ENCODE measurements at regions not wholly inside any gene's neighbourhood (a gene's known extent, or its start where the extent isn't known, plus 50 kb on each side); places are given as distances from the start of the nearest gene placed in this dataset.
"Not testable (repeated sequence)": the region's sequence is repeated elsewhere in the genome, so short reads cannot be mapped to it uniquely, and the experiment has no call there.

DNA sequence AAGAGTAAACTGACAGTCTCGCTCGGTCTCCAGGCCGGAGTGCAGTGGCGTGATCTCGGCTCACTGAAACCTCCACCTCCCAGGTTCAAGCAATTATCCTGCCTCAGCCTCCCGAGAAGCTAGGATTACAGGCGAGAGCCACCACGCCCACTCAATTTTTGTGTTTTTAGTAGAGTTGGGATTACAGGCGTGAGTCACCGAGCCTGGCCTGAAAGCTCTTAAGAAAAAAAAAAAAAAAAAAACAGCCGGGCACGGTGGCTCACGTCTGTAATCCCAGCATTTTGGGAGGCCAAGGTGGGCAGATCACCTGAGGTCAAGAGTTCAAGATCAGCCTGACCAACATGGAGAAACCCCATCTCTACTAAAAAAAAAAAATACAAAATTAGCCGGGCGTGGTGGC lies 55.3 kb upstream of the THOC2 start:
- not testable (repeated sequence) for DNase-seq (ENCODE audit: low read depth in 2 of 2)

DNA sequence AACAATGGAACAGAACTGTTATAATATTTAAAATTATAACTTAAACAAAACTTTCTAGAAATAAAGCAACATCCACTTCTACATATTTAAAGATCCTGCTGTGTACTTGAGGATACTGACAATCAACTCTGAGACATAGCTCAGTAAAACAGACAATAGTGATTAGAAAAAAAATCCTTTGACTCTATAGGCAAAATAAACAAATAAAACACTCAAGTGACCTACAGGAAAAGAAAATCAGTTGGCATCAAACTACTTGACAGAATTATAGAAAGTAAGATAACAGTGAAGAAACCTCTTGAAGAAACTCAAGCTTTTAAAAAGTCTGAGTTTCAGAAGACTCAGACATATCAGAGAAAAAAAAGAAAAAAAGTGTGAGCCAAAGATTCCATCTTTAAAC lies 55.9 kb upstream of the THOC2 start:
- DNase-seq (ENCODE audit: low read depth in 2 of 2) = no peak

DNA sequence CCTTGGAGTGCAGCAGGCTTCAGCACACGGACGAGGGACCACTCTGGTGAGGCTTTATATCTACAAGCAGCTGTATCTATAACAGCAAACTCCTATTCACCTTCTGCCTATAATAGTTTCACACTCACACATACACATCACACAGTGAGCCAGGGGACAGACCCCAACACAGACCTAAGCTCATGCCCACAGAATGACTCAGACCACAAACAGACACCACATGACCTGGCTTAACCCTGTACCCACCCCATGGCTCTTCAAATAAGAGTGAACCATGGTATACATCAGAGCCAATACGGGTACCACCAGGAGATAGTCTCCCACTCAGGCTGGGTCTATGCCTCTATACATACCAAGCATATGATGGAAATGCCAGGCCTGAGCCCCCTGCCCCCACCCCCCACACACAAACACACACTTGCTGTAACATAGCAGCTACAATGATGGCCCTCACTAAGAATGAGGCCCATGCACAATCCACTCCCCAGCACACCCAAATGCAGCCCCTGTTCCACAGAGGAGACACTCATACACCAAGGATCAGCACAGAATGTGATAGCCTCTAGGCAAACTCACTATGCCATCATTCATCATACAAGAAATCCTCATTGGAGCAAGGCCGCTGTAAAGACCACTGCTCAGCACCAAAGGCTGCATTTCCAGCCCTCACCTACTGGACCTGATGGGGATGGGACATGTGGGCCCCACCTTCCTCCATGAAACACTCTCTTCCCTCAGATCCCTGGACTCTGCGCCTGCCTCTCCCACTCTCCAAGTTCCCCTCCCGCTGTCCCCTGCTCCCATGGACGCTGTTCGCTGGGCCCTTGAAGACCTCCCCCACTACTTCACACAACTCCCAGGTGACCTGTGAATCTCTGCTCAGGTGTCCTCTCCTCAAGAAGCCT lies 62.1 kb upstream of the XIAP start:
- no peak for DNase-seq (ENCODE audit: low read depth in 2 of 2)

DNA sequence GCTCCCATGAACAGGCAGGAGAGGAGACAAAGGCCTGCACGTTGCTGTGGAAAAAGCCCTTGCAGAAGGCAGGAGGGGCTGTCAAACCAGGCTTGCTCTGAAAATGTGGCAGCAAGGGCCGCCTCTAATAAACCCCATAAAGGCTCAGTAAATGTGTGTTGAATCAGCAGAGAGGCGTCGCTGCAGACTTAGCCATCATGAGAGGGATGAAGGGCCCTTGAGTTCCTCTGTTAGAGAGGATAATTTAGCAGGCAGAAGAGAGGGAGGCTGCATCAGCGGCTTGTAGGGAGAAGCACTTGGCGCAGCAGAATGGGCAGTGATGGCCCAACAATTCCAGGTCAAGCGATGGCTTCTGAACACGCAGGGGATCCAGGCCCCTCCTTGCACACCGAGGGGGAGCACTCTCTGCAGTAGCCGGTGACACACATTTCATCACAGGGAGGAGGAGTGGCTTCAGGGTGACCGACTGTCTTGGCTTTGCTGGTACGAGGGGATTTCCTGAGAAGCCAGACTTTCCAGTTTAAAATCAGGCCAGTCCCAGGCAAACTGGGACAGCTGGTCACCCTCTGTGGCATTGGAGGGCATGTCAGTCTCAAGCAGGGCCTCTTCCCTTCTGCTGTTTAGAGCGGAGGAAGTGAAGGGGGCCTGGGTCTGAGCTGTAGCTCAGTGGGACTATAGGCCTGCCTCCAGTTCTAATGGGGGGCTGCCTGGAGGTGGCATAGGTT lies 61.0 kb upstream of the XIAP start:
- not testable (repeated sequence) for DNase-seq (ENCODE audit: low read depth in 2 of 2)

DNA sequence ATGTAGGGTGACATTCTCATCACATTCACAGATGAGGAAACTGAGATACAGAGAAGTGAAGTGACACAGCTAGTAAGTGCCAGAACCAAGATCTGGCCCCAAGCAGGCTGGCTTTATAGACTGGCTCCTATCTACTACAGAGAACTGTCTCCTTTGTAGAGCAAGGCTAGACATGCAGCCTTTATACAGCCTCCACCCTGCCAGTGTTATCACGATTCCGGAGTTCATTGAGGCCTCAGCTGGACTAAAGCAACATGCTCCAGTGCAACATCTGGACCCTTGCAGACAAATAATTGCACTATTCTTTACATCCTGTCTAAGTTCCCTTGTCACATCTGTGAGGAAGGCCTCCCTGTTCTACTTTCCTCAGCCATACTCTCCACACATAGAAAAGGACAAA lies 58.0 kb upstream of the XIAP start:
- no peak for DNase-seq (ENCODE audit: low read depth in 2 of 2)

DNA sequence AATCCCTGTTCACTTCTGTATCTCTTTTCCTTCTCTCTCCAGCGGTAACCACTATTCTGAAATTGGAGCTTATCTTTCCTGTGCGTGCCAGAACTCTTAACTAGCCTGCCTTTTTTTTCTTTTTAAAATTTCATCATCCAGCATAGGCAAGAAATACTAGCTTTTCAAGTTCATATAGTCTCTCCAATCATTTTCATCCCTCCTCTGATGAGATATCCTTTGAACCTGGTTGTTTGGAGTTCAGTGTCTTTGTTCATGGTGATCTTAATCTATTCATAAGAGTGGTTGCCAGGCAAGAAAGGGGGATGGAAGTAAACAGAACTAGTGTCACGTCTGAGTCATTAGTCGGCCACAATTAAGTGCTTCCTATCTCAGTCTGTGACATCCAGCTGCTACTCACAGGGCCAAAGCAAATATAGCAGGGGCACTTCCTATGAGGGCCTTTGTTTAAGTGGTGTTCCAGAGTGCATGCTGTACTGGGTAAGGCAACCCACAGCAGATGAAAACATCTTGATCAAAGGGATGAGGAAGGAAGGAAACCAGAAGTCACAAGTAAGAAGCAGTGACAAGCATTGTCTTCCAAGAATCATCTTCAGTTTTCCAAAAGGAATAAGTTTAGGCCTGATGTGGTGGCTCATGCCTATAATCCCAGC lies 56.4 kb upstream of the XIAP start:
- DNase-seq (ENCODE audit: low read depth in 2 of 2) = peak in 1 of 2 donors; percentile 4

DNA sequence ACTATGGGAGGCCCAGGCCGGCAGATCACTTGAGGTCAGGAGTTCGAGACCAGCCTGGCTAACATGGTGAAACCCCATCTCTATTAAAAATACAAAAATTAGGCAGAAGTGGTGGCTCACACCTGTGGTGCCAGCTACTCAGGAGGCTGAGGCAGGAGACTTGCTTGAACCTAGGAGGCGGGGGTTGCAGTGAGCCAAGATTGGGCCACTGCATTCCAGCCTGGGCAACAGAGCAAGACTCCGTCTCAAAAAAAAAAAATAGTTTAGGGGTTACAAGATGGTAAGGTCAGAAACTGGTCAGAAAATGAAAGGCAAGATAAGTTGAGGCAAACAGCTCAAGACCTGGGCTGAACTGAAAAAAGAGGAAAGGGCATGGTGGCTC lies 55.9 kb upstream of the XIAP start:
- DNase-seq (ENCODE audit: low read depth in 2 of 2) = not testable (repeated sequence)

DNA sequence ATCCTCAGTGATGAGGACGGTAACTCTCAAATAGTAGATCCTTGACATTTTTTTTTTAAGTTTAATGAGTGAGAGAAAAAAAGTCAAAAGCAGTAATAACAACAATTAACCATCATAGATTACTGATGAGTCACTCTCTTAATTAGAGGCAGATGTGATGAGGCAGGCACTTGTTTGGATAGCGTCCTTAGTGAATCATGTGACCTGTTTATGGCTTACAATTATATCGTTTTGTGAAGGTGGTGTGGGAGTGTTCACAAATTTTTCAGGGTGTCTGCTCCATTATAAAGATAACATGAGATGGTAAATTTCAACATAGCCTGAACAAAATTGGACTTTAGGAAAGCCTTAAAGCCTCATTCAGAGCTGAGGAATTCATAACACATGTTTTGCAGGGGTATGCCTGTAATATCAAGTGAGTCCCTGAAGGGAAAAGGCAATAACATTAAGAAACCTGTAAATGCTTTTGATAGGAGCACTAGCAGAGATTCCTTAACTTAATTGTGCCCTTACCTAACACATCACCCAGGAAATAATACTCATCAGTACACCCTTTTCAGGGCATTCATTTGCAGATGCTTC lies 51.9 kb upstream of the XIAP start:
- DNase-seq (ENCODE audit: low read depth in 2 of 2) = no peak

DNA sequence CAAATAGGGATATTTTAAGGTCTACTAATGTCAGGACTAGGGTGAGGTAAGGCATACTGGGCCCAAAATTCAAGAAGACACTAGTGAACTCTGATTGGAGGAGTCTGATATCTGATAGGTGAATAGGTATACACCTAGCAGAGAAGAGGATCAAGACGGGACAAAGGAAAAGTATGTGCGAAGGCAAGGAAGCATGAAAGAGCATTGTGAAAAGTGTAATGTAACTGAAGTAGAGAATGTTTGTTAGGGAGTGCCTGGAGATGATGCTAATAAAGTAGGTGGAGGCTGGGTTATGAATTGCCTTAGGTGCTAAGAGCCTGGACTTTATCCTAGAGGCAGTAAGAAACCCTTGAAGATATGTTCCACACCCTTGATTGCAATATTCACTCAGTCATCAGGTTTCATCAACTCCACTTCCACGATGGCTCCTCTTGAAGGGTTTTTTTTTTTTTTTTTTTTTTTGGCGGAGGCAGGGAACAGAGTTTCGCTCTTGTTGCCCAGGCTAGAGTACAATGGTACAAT lies 49.9 kb upstream of the XIAP start:
- DNase-seq (ENCODE audit: low read depth in 2 of 2) = no peak

Measured in stimulated activated CD4-positive, alpha-beta T cell treated with anti-CD3 and anti-CD28 coated beads, Interleukin-4, amount 100 ng/mL, for 48 hours (primary cell).